D721Med (cell line): ENCODE measurements at regions not wholly inside any gene's neighbourhood (a gene's known extent, or its start where the extent isn't known, plus 50 kb on each side); places are given as distances from the start of the nearest gene placed in this dataset.

Experiments
- DNase-seq: peaks from one replicate; pipeline ENCODE4 v3.0.0; 2011; ENCODE audit warnings: low spot score; ENCODE audit not compliant: insufficient read length
- FAIRE-seq: peaks from 2 replicates; lab custom pipeline; 2011; peaks lifted over from hg19 to GRCh38; lab: Jason Lieb, UNC
- CTCF ChIP-seq: IDR thresholded peaks from 2 replicates; pipeline ENCODE4 v1.5.1; 2012; ENCODE audit warnings: mild to moderate bottlenecking, control low read depth; ENCODE audit not compliant: insufficient read depth; ENCODE audit errors: missing control alignments

GRCh38 chr5:155128786-155129512, 115.4 kb downstream of the KIF4B start:
- DNase-seq (no peak), FAIRE-seq (no peak)
- no peak for TF ChIP-seq CTCF

GRCh38 chr5:155129513-155129880, 115.9 kb downstream of the KIF4B start:
- FAIRE-seq = no peak
- TF ChIP-seq CTCF = no peak
- DNase-seq = no peak

GRCh38 chr5:155134130-155134529, 120.6 kb downstream of the KIF4B start:
- FAIRE-seq (no peak), DNase-seq (no peak)
- no peak for TF ChIP-seq CTCF

- no peak for FAIRE-seq
- DNase-seq = no peak
- no peak for TF ChIP-seq CTCF
Measured at GRCh38 chr5:155136216-155136850, 122.8 kb downstream of the KIF4B start.

- FAIRE-seq = no peak
- no peak for DNase-seq
- no peak for TF ChIP-seq CTCF
Measured at GRCh38 chr5:155137683-155138082, 124.1 kb downstream of the KIF4B start.

- no peak for DNase-seq
- no peak for TF ChIP-seq CTCF
- no peak for FAIRE-seq
Measured at GRCh38 chr5:155140646-155141045, 127.1 kb downstream of the KIF4B start.

GRCh38 chr5:155144956-155145355, 131.4 kb downstream of the KIF4B start:
- no peak for DNase-seq
- FAIRE-seq = no peak
- no peak for TF ChIP-seq CTCF
